ENCODE measurements at regions not wholly inside any gene's neighbourhood (a gene's known extent, or its start where the extent isn't known, plus 50 kb on each side); places are given as distances from the start of the nearest gene placed in this dataset.

DNA sequence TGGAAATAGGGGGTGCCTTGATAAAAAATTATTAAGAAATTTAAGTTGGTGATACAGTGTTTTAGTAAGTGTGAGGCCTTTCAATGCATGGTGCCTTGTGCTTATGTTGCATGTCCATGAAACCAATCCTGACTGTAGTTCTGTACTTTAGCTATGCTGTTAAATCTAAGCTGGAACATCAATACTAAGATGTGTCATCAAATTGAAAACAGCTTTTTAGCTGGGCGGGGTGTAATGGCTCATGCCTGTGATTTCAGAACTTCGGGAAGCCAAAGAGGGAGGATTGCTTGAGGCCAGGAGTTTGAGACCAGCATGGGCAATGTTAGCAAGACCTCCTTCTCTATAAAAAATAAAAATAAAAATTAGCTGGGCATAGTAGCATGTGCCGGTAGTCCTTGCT, 930.3 kb upstream of the PCDH9 start:
- Histone ChIP-seq H3K79me2 (ENCODE audit: control insufficient read depth, insufficient read depth, low read length) (no peaks in the 10 kb centered on the region), H3K4me3 (replicated peaks in 1 of 4; ENCODE audit: control extremely low read depth in 1 of 4, insufficient read depth in 1 of 4, low read depth in 3 of 4, low read length in 4 of 4) (no peak overlapping the region), H3K27ac (ENCODE audit: insufficient read depth, low read length) (no peak overlapping the region), H3K27me3 (ENCODE audit: control insufficient read depth, insufficient read depth, low read length) (no peaks in the 10 kb centered on the region), H3K4me1 (ENCODE audit: control insufficient read depth, extremely low read depth, insufficient read depth, low read length) (no peaks in the 10 kb centered on the region), H3K36me3 (ENCODE audit: control insufficient read depth, insufficient read depth, low read length) (no peaks in the 10 kb centered on the region), H4K20me1 (ENCODE audit: control insufficient read depth, extremely low read depth, insufficient read depth, low read length) (no peaks in the 10 kb centered on the region), H3K4me2 (ENCODE audit: extremely low read depth, insufficient read depth, low read length) (no peak overlapping the region), H3K9me3 (ENCODE audit: control insufficient read depth, insufficient read depth, low read depth, low read length) (no peaks in the 10 kb centered on the region), H2AFZ (ENCODE audit: low read length) (no peak overlapping the region), H3K9ac (ENCODE audit: insufficient read depth, low read length) (no peak overlapping the region)
- no peak for TF ChIP-seq EZH2 (IDR thresholded peaks at IDR 0.05; ENCODE audit: low read length, missing control alignments)
- no peak for TF ChIP-seq CTCF (conservative IDR thresholded peaks at IDR 0.05 in 1 of 2, IDR thresholded peaks at IDR 0.05 in 1 of 2; ENCODE audit: low read depth in 1 of 2, low read length in 2 of 2)
- no peak for DNase-seq (ENCODE audit: low read depth in 2 of 2)

DNA sequence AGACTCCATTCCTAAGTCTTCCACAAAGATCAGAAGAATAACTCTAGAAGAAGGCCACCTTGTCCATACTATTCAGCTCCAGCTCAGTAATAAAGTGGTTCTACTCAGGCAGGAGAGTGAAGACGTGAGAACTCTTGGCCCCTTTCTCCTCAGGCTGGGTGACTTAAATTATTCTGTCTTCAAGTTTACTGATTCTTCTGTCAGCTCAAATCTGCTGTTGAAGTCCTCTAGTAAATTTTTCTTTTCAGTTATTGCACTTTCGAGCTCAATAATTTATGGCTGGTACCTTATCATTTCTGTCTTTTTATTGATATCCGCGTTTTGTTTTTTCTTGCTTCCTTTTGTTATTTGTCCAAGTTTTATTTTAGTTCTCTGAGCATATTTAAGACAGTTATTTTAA, 922.3 kb upstream of the PCDH9 start:
- H3K4me3 ChIP-seq (replicated peaks in 1 of 4; ENCODE audit: control extremely low read depth in 1 of 4, insufficient read depth in 1 of 4, low read depth in 3 of 4, low read length in 4 of 4), result no peak overlapping the region
- H3K4me1 ChIP-seq (ENCODE audit: control insufficient read depth, extremely low read depth, insufficient read depth, low read length), result no peaks in the 10 kb centered on the region
- H3K27ac ChIP-seq (ENCODE audit: insufficient read depth, low read length), result no peak overlapping the region
- no peak overlapping the region for H2AFZ ChIP-seq (ENCODE audit: low read length)
- DNase-seq (ENCODE audit: low read depth in 2 of 2), result no peak
- H3K27me3 ChIP-seq (ENCODE audit: control insufficient read depth, insufficient read depth, low read length), result no peaks in the 10 kb centered on the region
- H3K9ac ChIP-seq (ENCODE audit: insufficient read depth, low read length), result no peak overlapping the region
- no peaks in the 10 kb centered on the region for H4K20me1 ChIP-seq (ENCODE audit: control insufficient read depth, extremely low read depth, insufficient read depth, low read length)
- H3K79me2 ChIP-seq (ENCODE audit: control insufficient read depth, insufficient read depth, low read length), result no peaks in the 10 kb centered on the region
- H3K9me3 ChIP-seq (ENCODE audit: control insufficient read depth, insufficient read depth, low read depth, low read length), result no peaks in the 10 kb centered on the region
- no peak overlapping the region for H3K4me2 ChIP-seq (ENCODE audit: extremely low read depth, insufficient read depth, low read length)
- TF ChIP-seq CTCF (conservative IDR thresholded peaks at IDR 0.05 in 1 of 2, IDR thresholded peaks at IDR 0.05 in 1 of 2; ENCODE audit: low read depth in 1 of 2, low read length in 2 of 2) (no peak), EZH2 (IDR thresholded peaks at IDR 0.05; ENCODE audit: low read length, missing control alignments) (no peak)
- H3K36me3 ChIP-seq (ENCODE audit: control insufficient read depth, insufficient read depth, low read length), result no peaks in the 10 kb centered on the region

DNA sequence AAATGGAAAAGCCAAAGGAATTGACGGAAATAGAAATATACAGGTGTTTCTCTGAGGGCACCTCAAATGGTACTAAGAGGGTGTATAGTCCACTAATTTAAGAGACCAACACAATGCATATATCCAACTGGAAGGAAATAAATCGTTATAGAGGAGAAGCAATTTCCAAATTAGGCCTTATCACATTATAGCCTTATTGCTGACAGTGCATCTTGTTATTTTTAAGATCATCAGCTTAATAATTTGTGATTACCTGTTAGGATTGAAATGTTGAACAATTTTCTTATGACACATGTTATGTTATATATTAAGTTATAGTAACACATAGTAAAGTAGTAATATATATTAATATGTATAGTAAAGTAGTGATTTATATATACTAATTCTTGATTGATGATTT, 915.7 kb upstream of the PCDH9 start:
- Histone ChIP-seq H3K4me3 (replicated peaks in 1 of 4; ENCODE audit: control extremely low read depth in 1 of 4, insufficient read depth in 1 of 4, low read depth in 3 of 4, low read length in 4 of 4) (no peak overlapping the region), H3K9ac (ENCODE audit: insufficient read depth, low read length) (no peak overlapping the region), H3K27me3 (ENCODE audit: control insufficient read depth, insufficient read depth, low read length) (no peaks in the 10 kb centered on the region), H3K36me3 (ENCODE audit: control insufficient read depth, insufficient read depth, low read length) (no peaks in the 10 kb centered on the region), H3K4me2 (ENCODE audit: extremely low read depth, insufficient read depth, low read length) (no peak overlapping the region), H3K79me2 (ENCODE audit: control insufficient read depth, insufficient read depth, low read length) (no peaks in the 10 kb centered on the region), H4K20me1 (ENCODE audit: control insufficient read depth, extremely low read depth, insufficient read depth, low read length) (no peaks in the 10 kb centered on the region), H3K4me1 (ENCODE audit: control insufficient read depth, extremely low read depth, insufficient read depth, low read length) (no peaks in the 10 kb centered on the region), H3K9me3 (ENCODE audit: control insufficient read depth, insufficient read depth, low read depth, low read length) (no peaks in the 10 kb centered on the region), H2AFZ (ENCODE audit: low read length) (no peak overlapping the region), H3K27ac (ENCODE audit: insufficient read depth, low read length) (no peak overlapping the region)
- no peak for DNase-seq (ENCODE audit: low read depth in 2 of 2)
- TF ChIP-seq EZH2 (IDR thresholded peaks at IDR 0.05; ENCODE audit: low read length, missing control alignments) (no peak), CTCF (conservative IDR thresholded peaks at IDR 0.05 in 1 of 2, IDR thresholded peaks at IDR 0.05 in 1 of 2; ENCODE audit: low read depth in 1 of 2, low read length in 2 of 2) (no peak)

Measured in fibroblast of lung (primary cell).